Fibroblast of peridontal ligament (primary cell): ENCODE measurements at regions not wholly inside any gene's neighbourhood (a gene's known extent, or its start where the extent isn't known, plus 50 kb on each side); places are given as distances from the start of the nearest gene placed in this dataset.

Source experiments
- DNase-seq: peaks from one replicate; pipeline ENCODE4 v3.0.0-alpha.2; 2010; ENCODE audit errors: extremely low read depth

GRCh38 chr18:61082976-61083630, 250.1 kb upstream of the CDH20 start:
- no peak for DNase-seq

GRCh38 chr18:61085036-61085435, 248.2 kb upstream of the CDH20 start:
- DNase-seq: no peak

- no peak for DNase-seq
Measured at GRCh38 chr18:61085761-61086160, 247.5 kb upstream of the CDH20 start.

- DNase-seq: no peak
Measured at GRCh38 chr18:61086657-61087056, 246.6 kb upstream of the CDH20 start.

- no peak for DNase-seq
Measured at GRCh38 chr18:61091379-61091778, 241.9 kb upstream of the CDH20 start.

GRCh38 chr18:61093965-61094364, 239.3 kb upstream of the CDH20 start:
- DNase-seq: no peak

GRCh38 chr18:61096226-61096625, 237.0 kb upstream of the CDH20 start:
- DNase-seq: no peak

GRCh38 chr18:61107113-61107512, 226.1 kb upstream of the CDH20 start:
- DNase-seq: no peak

- no peak for DNase-seq
Measured at GRCh38 chr18:61108706-61109105, 224.5 kb upstream of the CDH20 start.

GRCh38 chr18:61123309-61123708, 209.9 kb upstream of the CDH20 start:
- no peak for DNase-seq

GRCh38 chr18:61127714-61128467, 205.3 kb upstream of the CDH20 start:
- no peak for DNase-seq

- DNase-seq: no peak
Measured at GRCh38 chr18:61129001-61129400, 204.2 kb upstream of the CDH20 start.

- no peak for DNase-seq
Measured at GRCh38 chr18:61132031-61132430, 201.2 kb upstream of the CDH20 start.

GRCh38 chr18:61133783-61134182, 199.4 kb upstream of the CDH20 start:
- DNase-seq: no peak

GRCh38 chr18:61136711-61137251, 196.4 kb upstream of the CDH20 start:
- no peak for DNase-seq

- no peak for DNase-seq
Measured at GRCh38 chr18:61141691-61142090, 191.5 kb upstream of the CDH20 start.

GRCh38 chr18:61148322-61148721, 184.9 kb upstream of the CDH20 start:
- no peak for DNase-seq

GRCh38 chr18:61149786-61150185, 183.4 kb upstream of the CDH20 start:
- no peak for DNase-seq

GRCh38 chr18:61153571-61153970, 179.7 kb upstream of the CDH20 start:
- DNase-seq: no peak

- DNase-seq: no peak
Measured at GRCh38 chr18:61154866-61155265, 178.4 kb upstream of the CDH20 start.

GRCh38 chr18:61155586-61155985, 177.6 kb upstream of the CDH20 start:
- DNase-seq: no peak

- no peak for DNase-seq
Measured at GRCh38 chr18:61157451-61157850, 175.8 kb upstream of the CDH20 start.

GRCh38 chr18:61159246-61159645, 174.0 kb upstream of the CDH20 start:
- DNase-seq: no peak
